Ascending aorta (tissue), 2 donors: ENCODE measurements at regions not wholly inside any gene's neighbourhood (a gene's known extent, or its start where the extent isn't known, plus 50 kb on each side); places are given as distances from the start of the nearest gene placed in this dataset.

Experiments used
- DNase-seq, 2 donors: peaks; one replicate each; pipeline ENCODE4 v3.0.0-alpha.2; 2019; ENCODE audit warnings: low spot score in 2 of 2
- H3K27ac ChIP-seq, 2 donors: fragments of 200-600 bp; sonication (generic); one replicate each; pipeline ENCODE4 v1.5.1; 2016 to 2017; ENCODE audit warnings: mild to moderate bottlenecking in 1 of 2
- H3K27me3 ChIP-seq: fragments of 200-600 bp; sonication (generic); one replicate; pipeline ENCODE4 v1.5.1; 2017
- H3K36me3 ChIP-seq, 2 donors: fragments of 200-600 bp; sonication (generic); one replicate each; pipeline ENCODE4 v1.5.1; 2016
- H3K4me1 ChIP-seq, 2 donors: fragments of 200-600 bp; sonication (generic); one replicate each; pipeline ENCODE4 v1.5.1; 2016 to 2017; ENCODE audit warnings: mild to moderate bottlenecking in 1 of 2
- H3K4me3 ChIP-seq, 2 donors: fragments of 200-600 bp; sonication (generic); one replicate each; pipeline ENCODE4 v1.5.1; 2016 to 2017; ENCODE audit warnings: mild to moderate bottlenecking in 1 of 2
- H3K9me3 ChIP-seq, 2 donors: fragments of 200-600 bp; sonication (generic); one replicate each; pipeline ENCODE4 v1.5.1; 2016
- intact Hi-C: fragments of 100-400 bp; cut with DNase I; formaldehyde crosslinking; loops from one replicate; pipeline ENCODE4 v1.15.1; 2023
- TF ChIP-seq, protein P1 (sequence below), 3 experiments: fragments of 200-600 bp in 2 of 3; fragments of 450-650 bp in 1 of 3; sonication (generic) in 2 of 3; IDR thresholded peaks; one replicate each; pipeline ENCODE4 v1.5.1; 2016 to 2019; ENCODE audit warnings: antibody characterized with exemption in 3 of 3, mild to moderate bottlenecking in 1 of 3, moderate library complexity in 1 of 3

- Histone ChIP-seq H3K9me3 (no peaks in the 10 kb centered on the region), H3K27ac (no peak overlapping the region), H3K4me1 (no peaks in the 10 kb centered on the region), H3K4me3 (no peak overlapping the region), H3K36me3 (no peaks in the 10 kb centered on the region), H3K27me3 (no peaks in the 10 kb centered on the region)
- no peak for DNase-seq
- intact Hi-C loops: no loop called here
- TF ChIP-seq, protein P1, sequence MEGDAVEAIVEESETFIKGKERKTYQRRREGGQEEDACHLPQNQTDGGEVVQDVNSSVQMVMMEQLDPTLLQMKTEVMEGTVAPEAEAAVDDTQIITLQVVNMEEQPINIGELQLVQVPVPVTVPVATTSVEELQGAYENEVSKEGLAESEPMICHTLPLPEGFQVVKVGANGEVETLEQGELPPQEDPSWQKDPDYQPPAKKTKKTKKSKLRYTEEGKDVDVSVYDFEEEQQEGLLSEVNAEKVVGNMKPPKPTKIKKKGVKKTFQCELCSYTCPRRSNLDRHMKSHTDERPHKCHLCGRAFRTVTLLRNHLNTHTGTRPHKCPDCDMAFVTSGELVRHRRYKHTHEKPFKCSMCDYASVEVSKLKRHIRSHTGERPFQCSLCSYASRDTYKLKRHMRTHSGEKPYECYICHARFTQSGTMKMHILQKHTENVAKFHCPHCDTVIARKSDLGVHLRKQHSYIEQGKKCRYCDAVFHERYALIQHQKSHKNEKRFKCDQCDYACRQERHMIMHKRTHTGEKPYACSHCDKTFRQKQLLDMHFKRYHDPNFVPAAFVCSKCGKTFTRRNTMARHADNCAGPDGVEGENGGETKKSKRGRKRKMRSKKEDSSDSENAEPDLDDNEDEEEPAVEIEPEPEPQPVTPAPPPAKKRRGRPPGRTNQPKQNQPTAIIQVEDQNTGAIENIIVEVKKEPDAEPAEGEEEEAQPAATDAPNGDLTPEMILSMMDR (IDR thresholded peaks at IDR 0.05): no peak
Observed at GRCh38 chr3:112740835-112741234, 99.9 kb upstream of the CCDC80 start.

DNA sequence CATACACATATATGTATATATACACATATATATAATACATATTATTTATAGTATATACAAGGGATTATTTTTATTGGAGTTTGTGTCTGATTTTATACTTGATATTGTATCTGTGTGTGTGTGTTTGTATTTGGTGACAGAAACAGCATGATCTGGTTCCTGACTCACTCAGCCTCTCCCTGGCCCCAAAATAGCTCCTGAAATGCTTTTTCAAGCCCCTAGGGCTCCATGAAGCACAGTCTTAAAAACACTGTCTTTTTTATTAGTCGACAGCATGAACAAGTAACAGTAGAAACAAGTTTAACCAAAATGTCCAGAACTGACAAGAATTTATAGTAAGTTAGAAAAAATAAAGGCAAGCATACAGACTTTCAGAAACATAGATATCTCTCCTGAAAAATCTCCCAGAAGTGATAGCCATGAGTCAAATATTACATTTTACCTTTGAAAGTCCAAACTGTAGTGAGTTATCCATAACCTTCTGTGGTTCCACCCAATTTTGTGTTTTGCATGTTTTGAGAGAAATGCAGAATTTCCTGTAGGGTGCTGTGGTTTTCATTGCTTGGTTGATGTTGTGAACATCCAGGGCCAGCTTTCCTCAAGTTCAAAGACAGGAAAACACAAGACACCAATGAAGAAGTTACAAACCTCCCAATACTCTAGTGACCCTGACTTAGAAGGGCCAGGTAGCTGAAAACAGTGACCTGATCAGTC, 98.5 kb upstream of the CCDC80 start:
- H3K27ac ChIP-seq: no peak overlapping the region
- intact Hi-C loops: no loop called here
- H3K27me3 ChIP-seq: no peaks in the 10 kb centered on the region
- TF ChIP-seq, protein P1 (IDR thresholded peaks at IDR 0.05): no peak
- no peak overlapping the region for H3K4me3 ChIP-seq
- H3K4me1 ChIP-seq: no peaks in the 10 kb centered on the region
- H3K36me3 ChIP-seq: no peaks in the 10 kb centered on the region
- no peaks in the 10 kb centered on the region for H3K9me3 ChIP-seq
- DNase-seq: no peak

- intact Hi-C loops: no loop called here
- Histone ChIP-seq H3K36me3 (no peaks in the 10 kb centered on the region), H3K4me3 (no peak overlapping the region), H3K4me1 (no peaks in the 10 kb centered on the region), H3K9me3 (no peaks in the 10 kb centered on the region), H3K27ac (no peak overlapping the region), H3K27me3 (no peaks in the 10 kb centered on the region)
- TF ChIP-seq, protein P1 (IDR thresholded peaks at IDR 0.05): no peak
- no peak for DNase-seq
Observed at GRCh38 chr3:112738366-112738765, 97.4 kb upstream of the CCDC80 start.

- TF ChIP-seq, protein P1 (IDR thresholded peaks at IDR 0.05): no peak
- intact Hi-C loops: no loop called here
- Histone ChIP-seq H3K9me3 (no peaks in the 10 kb centered on the region), H3K36me3 (no peaks in the 10 kb centered on the region), H3K27ac (no peak overlapping the region), H3K4me3 (no peak overlapping the region), H3K4me1 (no peaks in the 10 kb centered on the region), H3K27me3 (no peaks in the 10 kb centered on the region)
- DNase-seq: no peak
Observed at GRCh38 chr3:112736805-112737566, 96.0 kb upstream of the CCDC80 start.

GRCh38 chr3:112736386-112736785, 95.4 kb upstream of the CCDC80 start:
- DNase-seq: no peak
- intact Hi-C loops: no loop called here
- Histone ChIP-seq H3K27me3 (no peaks in the 10 kb centered on the region), H3K27ac (no peak overlapping the region), H3K4me3 (no peak overlapping the region), H3K36me3 (no peaks in the 10 kb centered on the region), H3K4me1 (no peaks in the 10 kb centered on the region), H3K9me3 (no peaks in the 10 kb centered on the region)
- TF ChIP-seq, protein P1 (IDR thresholded peaks at IDR 0.05): no peak
